ENCODE measurements at regions not wholly inside any gene's neighbourhood (a gene's known extent, or its start where the extent isn't known, plus 50 kb on each side); places are given as distances from the start of the nearest gene placed in this dataset.

GRCh38 chrX:14309431-14309830, 219.9 kb upstream of the GLRA2 start:
- TF ChIP-seq POLR2A (IDR thresholded peaks at IDR 0.05) = no peak
- no peak for TF ChIP-seq CTCF (IDR thresholded peaks at IDR 0.05)

Data from esophagus squamous epithelium (tissue), 4 donors.